HG02623 (cell line): ENCODE measurements at regions not wholly inside any gene's neighbourhood (a gene's known extent, or its start where the extent isn't known, plus 50 kb on each side); places are given as distances from the start of the nearest gene placed in this dataset.

Experiments used
- ATAC-seq: cut with Tn5 transposase; IDR thresholded peaks from one replicate; pipeline ENCODE4 v1.9.1; 2021; ENCODE audit warnings: moderate library complexity; ENCODE audit not compliant: unreplicated experiment

GRCh38 chr3:7897655-7898054 lies 604.0 kb upstream of the LMCD1 start:
- no peak for ATAC-seq

DNA sequence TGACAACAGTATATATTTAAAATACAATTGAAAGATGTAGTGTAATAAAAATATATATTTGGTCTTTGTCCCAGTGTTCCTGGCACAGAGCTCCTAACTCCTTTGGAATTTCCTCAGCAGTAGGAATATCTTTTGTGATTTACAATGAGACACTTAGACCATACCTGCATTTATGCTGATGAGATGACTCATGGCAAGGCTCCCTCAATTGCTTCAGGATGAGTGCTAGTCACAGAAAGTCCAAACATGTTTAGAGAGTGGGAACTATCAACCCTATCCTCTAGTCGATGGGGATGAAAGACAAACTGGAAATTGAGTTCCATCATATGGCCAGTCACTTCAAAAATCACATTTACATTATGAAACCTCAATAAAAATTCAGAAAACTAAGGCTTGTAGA lies 588.3 kb upstream of the LMCD1 start:
- ATAC-seq = no peak

- ATAC-seq = no peak
These were observed 586.3 kb upstream of the LMCD1 start for GRCh38 chr3:7915356-7915755.

GRCh38 chr3:7917443-7918151 lies 584.0 kb upstream of the LMCD1 start:
- no peak for ATAC-seq

- no peak for ATAC-seq
These were observed 581.4 kb upstream of the LMCD1 start for GRCh38 chr3:7920211-7920610.

GRCh38 chr3:7924228-7924627 lies 577.4 kb upstream of the LMCD1 start:
- ATAC-seq = no peak

- no peak for ATAC-seq
These were observed 574.6 kb upstream of the LMCD1 start for GRCh38 chr3:7927015-7927414.

DNA sequence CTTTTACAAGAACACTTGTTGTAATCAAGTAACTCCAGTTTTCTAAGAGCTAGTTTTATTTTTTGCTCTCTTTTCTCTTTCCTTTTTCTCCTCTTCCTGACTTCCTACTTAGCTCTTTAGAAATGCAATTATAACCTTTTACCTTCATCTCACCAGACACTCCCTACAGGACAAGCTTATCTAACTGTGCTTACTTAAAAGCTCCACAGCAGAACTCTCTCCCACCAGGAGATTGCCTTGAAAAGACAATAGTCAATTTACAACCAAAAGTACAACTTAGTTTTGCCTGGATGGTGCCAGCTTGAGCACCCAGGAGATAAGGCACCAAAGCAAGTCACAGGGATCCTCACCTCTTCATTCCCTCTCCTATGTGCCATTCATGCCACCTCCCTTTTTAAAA lies 573.8 kb upstream of the LMCD1 start:
- ATAC-seq = no peak

- no peak for ATAC-seq
These were observed 572.2 kb upstream of the LMCD1 start for GRCh38 chr3:7929319-7929889.

DNA sequence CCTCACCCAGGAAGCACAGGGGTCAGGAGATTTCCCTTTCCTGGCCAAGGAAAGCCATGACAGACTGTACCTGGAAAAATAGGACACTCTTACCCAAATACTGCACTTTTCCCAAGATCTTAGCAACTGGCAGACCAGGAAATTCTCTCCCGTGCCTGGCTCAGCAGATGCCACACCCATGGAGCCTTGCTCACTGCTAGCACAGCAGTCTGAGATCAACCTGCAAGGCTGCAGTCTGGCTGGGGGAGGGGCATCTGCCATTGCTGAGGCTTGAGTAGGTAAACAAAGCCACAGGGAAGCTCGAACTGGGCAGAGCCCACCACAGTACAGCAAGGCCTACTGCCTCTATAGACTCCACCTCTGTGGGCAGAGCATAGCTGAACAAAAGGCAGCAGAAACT lies 567.3 kb upstream of the LMCD1 start:
- no peak for ATAC-seq

DNA sequence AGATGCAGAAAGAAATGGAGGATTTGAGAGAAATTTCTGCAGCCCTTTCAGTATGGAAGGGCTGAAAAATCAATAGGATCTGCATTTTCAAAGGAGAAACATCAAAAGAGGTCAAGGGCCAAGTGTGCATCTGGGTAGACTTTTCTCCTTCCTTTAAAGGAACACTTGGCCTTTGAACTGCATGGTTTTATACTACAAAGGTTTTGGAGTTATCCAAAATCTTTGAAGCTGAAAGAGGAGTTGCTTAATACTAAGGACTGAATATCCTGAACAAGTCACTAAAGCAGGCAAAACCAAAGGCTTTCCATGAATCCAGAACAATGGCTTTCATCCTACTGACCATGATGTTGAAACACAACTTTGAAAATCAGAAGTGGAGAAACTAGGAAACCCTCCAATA lies 553.7 kb upstream of the LMCD1 start:
- ATAC-seq = no peak

GRCh38 chr3:7950890-7951289 lies 550.7 kb upstream of the LMCD1 start:
- no peak for ATAC-seq

DNA sequence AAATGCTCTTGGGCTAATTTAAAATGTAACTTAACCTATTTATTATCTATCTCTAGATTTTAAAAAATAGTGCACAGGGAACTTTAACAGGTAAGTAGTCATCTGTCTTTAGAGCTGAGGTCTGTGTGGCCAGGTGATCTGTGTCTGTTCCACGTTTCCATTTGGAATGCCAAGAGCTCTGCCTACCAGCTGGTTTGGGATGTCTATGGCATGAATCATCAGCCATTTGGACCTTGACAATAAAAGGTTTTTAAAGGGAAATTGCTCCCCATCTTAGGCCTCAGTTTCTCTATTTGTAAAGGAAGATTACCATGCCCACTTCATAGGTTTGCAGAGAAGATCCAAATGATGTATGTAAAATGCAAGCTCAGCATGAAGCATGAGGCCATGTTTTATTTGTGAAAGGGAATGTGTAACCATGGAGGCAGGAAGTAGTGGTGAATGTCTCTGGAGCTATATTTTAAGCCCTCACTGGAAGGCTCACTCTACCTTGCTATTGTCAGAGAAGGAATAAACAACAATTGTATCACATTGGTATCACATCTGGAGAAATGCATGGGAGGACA lies 548.1 kb upstream of the LMCD1 start:
- no peak for ATAC-seq

GRCh38 chr3:7957024-7957423 lies 544.6 kb upstream of the LMCD1 start:
- no peak for ATAC-seq

DNA sequence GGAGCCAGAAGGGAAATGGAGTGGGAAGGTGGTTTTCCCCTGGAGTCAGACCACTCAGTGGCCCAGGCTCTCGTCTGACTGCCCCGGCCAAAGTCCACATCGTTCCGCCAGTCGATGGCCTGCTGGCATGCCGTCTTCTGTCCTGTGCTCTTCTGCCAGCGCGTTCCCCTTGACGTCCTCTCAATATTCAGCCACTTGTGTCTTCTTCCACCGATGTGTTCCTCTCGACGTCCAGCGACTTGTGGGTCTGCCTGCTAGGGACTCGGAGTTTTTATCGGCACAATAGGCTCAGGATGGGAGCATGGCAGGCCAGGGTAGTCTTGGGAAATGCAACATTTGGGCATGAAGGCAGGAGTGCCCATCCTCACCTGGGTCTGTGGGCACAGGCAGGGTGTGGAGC lies 542.5 kb upstream of the LMCD1 start:
- no peak for ATAC-seq

GRCh38 chr3:7960601-7961000 lies 541.0 kb upstream of the LMCD1 start:
- ATAC-seq = no peak

GRCh38 chr3:7962301-7962700 lies 539.3 kb upstream of the LMCD1 start:
- ATAC-seq = no peak

- no peak for ATAC-seq
These were observed 536.7 kb upstream of the LMCD1 start for GRCh38 chr3:7964899-7965298.

- ATAC-seq = no peak
These were observed 528.6 kb upstream of the LMCD1 start for GRCh38 chr3:7973006-7973405.

DNA sequence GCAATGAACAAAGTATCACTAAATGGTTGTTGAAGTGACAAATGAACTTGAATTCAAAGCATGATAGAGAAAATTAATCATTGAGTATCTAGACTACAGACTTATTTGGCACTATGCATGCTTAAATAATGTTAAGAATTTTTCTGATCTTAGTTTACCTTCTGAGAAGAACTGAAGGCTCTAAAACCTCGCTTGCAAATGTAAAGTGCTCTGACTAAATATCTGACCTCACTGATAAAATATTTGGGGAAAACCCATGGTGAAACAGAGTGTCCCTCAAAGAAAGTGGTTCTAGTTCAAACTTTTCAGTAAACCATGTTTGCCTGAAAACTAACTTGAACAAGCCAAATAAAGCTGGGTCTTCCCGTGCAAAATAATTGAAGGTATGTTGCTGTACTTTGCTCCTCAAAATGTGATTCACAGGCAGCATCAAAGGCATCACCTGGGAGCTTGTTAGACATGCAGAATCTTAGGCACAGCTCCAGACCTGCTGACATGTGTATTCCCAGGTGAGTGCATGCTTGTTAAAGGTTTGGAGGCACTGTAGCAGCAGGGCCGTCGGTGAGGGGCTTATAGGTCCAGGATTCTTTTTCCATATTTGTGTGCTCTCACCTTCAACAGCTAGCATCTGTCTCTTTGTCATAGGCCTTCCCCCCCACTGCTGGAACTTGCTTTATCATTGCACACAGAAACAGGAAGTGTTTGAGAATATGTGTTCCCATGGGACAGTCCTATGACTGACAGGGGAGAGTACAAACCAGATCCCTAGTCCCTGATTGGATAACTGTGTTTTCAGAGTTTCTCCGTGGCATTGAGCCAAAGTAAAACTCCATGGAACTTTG lies 524.2 kb upstream of the LMCD1 start:
- no peak for ATAC-seq

- no peak for ATAC-seq
These were observed 523.6 kb upstream of the LMCD1 start for GRCh38 chr3:7978087-7978422.

DNA sequence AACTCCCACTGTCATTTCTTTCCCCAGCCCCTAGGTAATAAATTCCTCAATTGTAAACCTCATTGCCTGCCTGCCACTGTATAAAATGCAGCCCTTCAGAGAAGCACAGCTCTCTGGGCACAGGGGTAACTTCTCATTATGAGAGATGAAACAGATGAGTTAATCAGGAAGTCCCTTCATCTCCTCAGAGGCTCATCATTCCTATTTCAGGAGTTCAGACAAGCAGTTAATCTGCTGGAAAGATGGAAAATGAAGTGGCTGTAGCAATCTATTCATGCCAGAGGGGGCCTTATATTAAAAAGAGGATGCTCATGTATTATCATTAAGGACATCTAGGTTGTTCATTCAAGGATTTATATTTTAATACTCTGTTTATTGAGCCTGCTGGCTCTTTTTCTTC lies 519.5 kb upstream of the LMCD1 start:
- ATAC-seq = no peak
